ENCODE measurements at regions not wholly inside any gene's neighbourhood (a gene's known extent, or its start where the extent isn't known, plus 50 kb on each side); places are given as distances from the start of the nearest gene placed in this dataset.
"Not testable (repeated sequence)": the region's sequence is repeated elsewhere in the genome, so short reads cannot be mapped to it uniquely, and the experiment has no call there.

- Histone ChIP-seq H3K4me2 (ENCODE audit: low read length) (no peak overlapping the region), H3K79me2 (ENCODE audit: low read length) (no peaks in the 10 kb centered on the region), H3K27me3 (ENCODE audit: low read length) (no peaks in the 10 kb centered on the region), H3K36me3 (ENCODE audit: low read depth, low read length) (no peaks in the 10 kb centered on the region), H2AFZ (ENCODE audit: low read length) (no peak overlapping the region), H3K9me3 (ENCODE audit: low read length) (no peaks in the 10 kb centered on the region; the same call in 1 of the 2 replicates), H3K27ac (ENCODE audit: low read length) (no peak overlapping the region), H4K20me1 (ENCODE audit: low read length) (no peaks in the 10 kb centered on the region), H3K4me1 (ENCODE audit: insufficient read depth, low read length) (peaks cover 25% of the 10 kb centered on the region), H3F3A (ENCODE audit: low read length, unreplicated experiment) (no peaks in the 10 kb centered on the region), H3K9me2 (replicated peaks; ENCODE audit: low read length) (0 out of 2 replicates have a peak, but pooled peaks cover 3% of the 10 kb centered on the region), H3K4me3 (ENCODE audit: low read length) (no peak overlapping the region), H3K9ac (ENCODE audit: low read length) (no peak overlapping the region)
- ATAC-seq (no peak), DNase-seq (no peak)
- no peak for TF ChIP-seq CTCF (conservative IDR thresholded peaks at IDR 0.05; ENCODE audit: low read depth, low read length)
- TF ChIP-seq EZH2 (IDR thresholded peaks at IDR 0.05; ENCODE audit: low read length, unreplicated experiment), result no peak
- TF ChIP-seq EZH2phosphoT487 (IDR thresholded peaks at IDR 0.05; ENCODE audit: borderline replicate concordance, low read length), result no peak
- CTCF ChIA-PET, result no interaction called here
- intact Hi-C loops (cut with micrococcal nuclease), result no loop called here
- POLR2A ChIA-PET (ENCODE audit: unreplicated experiment), result no interaction called here
- BruUV-seq (replicated peaks), result no TSS peak
These were observed 621.1 kb upstream of the LRFN5 start for GRCh38 chr14:40985584-40985983.

GRCh38 chr14:40983604-40984003 lies 623.1 kb upstream of the LRFN5 start:
- TF ChIP-seq CTCF (conservative IDR thresholded peaks at IDR 0.05; ENCODE audit: low read depth, low read length) (no peak), EZH2phosphoT487 (IDR thresholded peaks at IDR 0.05; ENCODE audit: borderline replicate concordance, low read length) (no peak), EZH2 (IDR thresholded peaks at IDR 0.05; ENCODE audit: low read length, unreplicated experiment) (no peak)
- H4K20me1 ChIP-seq (ENCODE audit: low read length), result no peaks in the 10 kb centered on the region
- H2AFZ ChIP-seq (ENCODE audit: low read length), result no peak overlapping the region
- DNase-seq (peak; percentile 63), ATAC-seq (peak; percentile 85)
- H3F3A ChIP-seq (ENCODE audit: low read length, unreplicated experiment), result no peaks in the 10 kb centered on the region
- H3K9me2 ChIP-seq (replicated peaks; ENCODE audit: low read length), result 0 out of 2 replicates have a peak, but pooled peaks cover 3% of the 10 kb centered on the region
- BruUV-seq (replicated peaks), result no TSS peak
- peak overlapping the region; percentile 36 for H3K27ac ChIP-seq (ENCODE audit: low read length)
- no peak overlapping the region for H3K4me3 ChIP-seq (ENCODE audit: low read length)
- no peak overlapping the region for H3K9ac ChIP-seq (ENCODE audit: low read length)
- H3K4me2 ChIP-seq (ENCODE audit: low read length), result peak overlapping the region; percentile 33
- ChIA-PET CTCF (no interaction called here), POLR2A (ENCODE audit: unreplicated experiment) (no interaction called here)
- H3K9me3 ChIP-seq (ENCODE audit: low read length), result no peaks in the 10 kb centered on the region
- no peaks in the 10 kb centered on the region for H3K79me2 ChIP-seq (ENCODE audit: low read length)
- H3K4me1 ChIP-seq (ENCODE audit: insufficient read depth, low read length), result peaks cover 25% of the 10 kb centered on the region
- intact Hi-C loops (cut with micrococcal nuclease), result no loop called here
- H3K36me3 ChIP-seq (ENCODE audit: low read depth, low read length), result no peaks in the 10 kb centered on the region
- H3K27me3 ChIP-seq (ENCODE audit: low read length), result no peaks in the 10 kb centered on the region

- H3K4me3 ChIP-seq (ENCODE audit: low read length), result no peak overlapping the region
- CTCF ChIA-PET, result no interaction called here
- no TSS peak for BruUV-seq (replicated peaks)
These were observed 625.4 kb upstream of the LRFN5 start for GRCh38 chr14:40981247-40981646.

GRCh38 chr14:40960257-40960656 lies 646.4 kb upstream of the LRFN5 start:
- H3K4me1 ChIP-seq (ENCODE audit: insufficient read depth, low read length); ATAC-seq; DNase-seq; H3K27ac ChIP-seq (ENCODE audit: low read length); intact Hi-C loops (cut with micrococcal nuclease); CTCF ChIA-PET; H3K27me3 ChIP-seq (ENCODE audit: low read length); BruUV-seq (replicated peaks); H3K4me2 ChIP-seq (ENCODE audit: low read length); H4K20me1 ChIP-seq (ENCODE audit: low read length); H3K9me2 ChIP-seq (replicated peaks; ENCODE audit: low read length); H2AFZ ChIP-seq (ENCODE audit: low read length); H3K9ac ChIP-seq (ENCODE audit: low read length); H3F3A ChIP-seq (ENCODE audit: low read length, unreplicated experiment); H3K4me3 ChIP-seq (ENCODE audit: low read length); H3K9me3 ChIP-seq (ENCODE audit: low read length); POLR2A ChIA-PET (ENCODE audit: unreplicated experiment): not testable (repeated sequence)
- H3K79me2 ChIP-seq (ENCODE audit: low read length), result peaks cover 29% of the 10 kb centered on the region
- peaks cover 29% of the 10 kb centered on the region for H3K36me3 ChIP-seq (ENCODE audit: low read depth, low read length)

More at GRCh38 chr14:40981247-40981646, 625.4 kb upstream of the LRFN5 start:
- Histone ChIP-seq H3K4me2 (ENCODE audit: low read length) (peak overlapping the region; percentile 26; the same call in 1 of the 2 replicates), H3K27me3 (ENCODE audit: low read length) (no peaks in the 10 kb centered on the region), H3K4me1 (ENCODE audit: insufficient read depth, low read length) (peaks cover 16% of the 10 kb centered on the region), H3K79me2 (ENCODE audit: low read length) (no peaks in the 10 kb centered on the region), H3K36me3 (ENCODE audit: low read depth, low read length) (no peaks in the 10 kb centered on the region), H3F3A (ENCODE audit: low read length, unreplicated experiment) (no peaks in the 10 kb centered on the region), H3K9ac (ENCODE audit: low read length) (no peak overlapping the region), H3K9me2 (replicated peaks; ENCODE audit: low read length) (0 out of 2 replicates have a peak, but pooled peaks cover 3% of the 10 kb centered on the region), H3K9me3 (ENCODE audit: low read length) (no peaks in the 10 kb centered on the region), H4K20me1 (ENCODE audit: low read length) (no peaks in the 10 kb centered on the region), H3K27ac (ENCODE audit: low read length) (no peak overlapping the region), H2AFZ (ENCODE audit: low read length) (no peak overlapping the region)
- DNase-seq, result peak; percentile 90
- no peak for TF ChIP-seq EZH2 (IDR thresholded peaks at IDR 0.05; ENCODE audit: low read length, unreplicated experiment)
- no peak for TF ChIP-seq EZH2phosphoT487 (IDR thresholded peaks at IDR 0.05; ENCODE audit: borderline replicate concordance, low read length)
- TF ChIP-seq CTCF (conservative IDR thresholded peaks at IDR 0.05; ENCODE audit: low read depth, low read length), result no peak
- POLR2A ChIA-PET (ENCODE audit: unreplicated experiment), result no interaction called here
- ATAC-seq, result peak; percentile 83
- intact Hi-C loops (cut with micrococcal nuclease), result no loop called here
